Neural progenitor cell (in vitro differentiated cells): ENCODE measurements at regions not wholly inside any gene's neighbourhood (a gene's known extent, or its start where the extent isn't known, plus 50 kb on each side); places are given as distances from the start of the nearest gene placed in this dataset.

Experiments
- CTCF ChIP-seq: fragments of 200-600 bp; sonication (generic); IDR thresholded peaks from 2 replicates; pipeline ENCODE4 v1.5.1; 2017; ENCODE audit warnings: antibody characterized with exemption, mild to moderate bottlenecking
- EZH2 ChIP-seq: fragments of 200-600 bp; sonication (generic); IDR thresholded peaks from 2 replicates; pipeline ENCODE4 v1.6.1; 2017; ENCODE audit warnings: antibody characterized with exemption, mild to moderate bottlenecking, moderate library complexity
- EZH2phosphoT487 ChIP-seq: fragments of 200-600 bp; sonication (generic); IDR thresholded peaks from 2 replicates; pipeline ENCODE4 v1.6.1; 2017; ENCODE audit warnings: antibody characterized with exemption

GRCh38 chr4:179478608-179479007, 2036.4 kb upstream of the AGA start:
- TF ChIP-seq CTCF (no peak), EZH2 (no peak), EZH2phosphoT487 (no peak)
